ENCODE measurements at regions not wholly inside any gene's neighbourhood (a gene's known extent, or its start where the extent isn't known, plus 50 kb on each side); places are given as distances from the start of the nearest gene placed in this dataset.

DNA sequence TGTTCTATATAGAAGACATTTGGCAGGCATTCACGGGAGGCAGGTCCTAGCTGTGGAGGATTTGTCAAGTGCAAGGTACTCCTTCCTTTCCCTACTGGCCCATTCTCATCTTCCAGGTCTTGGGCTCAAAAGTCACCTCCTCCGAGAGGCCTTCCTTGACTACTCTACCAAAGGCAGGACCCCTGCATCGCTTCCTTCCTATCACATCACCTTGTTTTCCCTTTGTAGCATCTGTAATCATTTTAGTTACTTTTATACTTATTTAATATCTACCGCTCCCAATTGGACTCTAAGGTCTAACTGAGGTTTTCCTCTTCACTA lies 296.8 kb upstream of the KAZN start:
- H3K27me3 ChIP-seq (ENCODE audit: control insufficient read depth, low read length) = no peaks in the 10 kb centered on the region
- H3K4me2 ChIP-seq (ENCODE audit: low read length) = no peak overlapping the region
- no peaks in the 10 kb centered on the region for H3K36me3 ChIP-seq (ENCODE audit: control insufficient read depth, low read length)
- no peak overlapping the region for H3K27ac ChIP-seq (ENCODE audit: low read depth, low read length)
- no peaks in the 10 kb centered on the region for H3K9me2 ChIP-seq (replicated peaks; ENCODE audit: control insufficient read depth, low read length)
- no peaks in the 10 kb centered on the region for H3F3A ChIP-seq (ENCODE audit: control insufficient read depth, insufficient read depth)
- no peak for TF ChIP-seq EZH2phosphoT487 (IDR thresholded peaks at IDR 0.05; ENCODE audit: borderline replicate concordance, low read length)
- TF ChIP-seq, protein P1, sequence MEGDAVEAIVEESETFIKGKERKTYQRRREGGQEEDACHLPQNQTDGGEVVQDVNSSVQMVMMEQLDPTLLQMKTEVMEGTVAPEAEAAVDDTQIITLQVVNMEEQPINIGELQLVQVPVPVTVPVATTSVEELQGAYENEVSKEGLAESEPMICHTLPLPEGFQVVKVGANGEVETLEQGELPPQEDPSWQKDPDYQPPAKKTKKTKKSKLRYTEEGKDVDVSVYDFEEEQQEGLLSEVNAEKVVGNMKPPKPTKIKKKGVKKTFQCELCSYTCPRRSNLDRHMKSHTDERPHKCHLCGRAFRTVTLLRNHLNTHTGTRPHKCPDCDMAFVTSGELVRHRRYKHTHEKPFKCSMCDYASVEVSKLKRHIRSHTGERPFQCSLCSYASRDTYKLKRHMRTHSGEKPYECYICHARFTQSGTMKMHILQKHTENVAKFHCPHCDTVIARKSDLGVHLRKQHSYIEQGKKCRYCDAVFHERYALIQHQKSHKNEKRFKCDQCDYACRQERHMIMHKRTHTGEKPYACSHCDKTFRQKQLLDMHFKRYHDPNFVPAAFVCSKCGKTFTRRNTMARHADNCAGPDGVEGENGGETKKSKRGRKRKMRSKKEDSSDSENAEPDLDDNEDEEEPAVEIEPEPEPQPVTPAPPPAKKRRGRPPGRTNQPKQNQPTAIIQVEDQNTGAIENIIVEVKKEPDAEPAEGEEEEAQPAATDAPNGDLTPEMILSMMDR (IDR thresholded peaks at IDR 0.05; ENCODE audit: low read depth, low read length, poor library complexity, severe bottlenecking) = no peak
- H3K4me3 ChIP-seq (ENCODE audit: low read length) = no peak overlapping the region
- no peaks in the 10 kb centered on the region for H3K4me1 ChIP-seq (ENCODE audit: control insufficient read depth, low read length)
- H4K20me1 ChIP-seq (ENCODE audit: control insufficient read depth, insufficient read depth, low read depth, low read length) = no peaks in the 10 kb centered on the region
- no peaks in the 10 kb centered on the region for H3K9me3 ChIP-seq (ENCODE audit: control insufficient read depth, insufficient read depth, low read length)
- H3K79me2 ChIP-seq (ENCODE audit: control insufficient read depth, low read length) = no peaks in the 10 kb centered on the region

DNA sequence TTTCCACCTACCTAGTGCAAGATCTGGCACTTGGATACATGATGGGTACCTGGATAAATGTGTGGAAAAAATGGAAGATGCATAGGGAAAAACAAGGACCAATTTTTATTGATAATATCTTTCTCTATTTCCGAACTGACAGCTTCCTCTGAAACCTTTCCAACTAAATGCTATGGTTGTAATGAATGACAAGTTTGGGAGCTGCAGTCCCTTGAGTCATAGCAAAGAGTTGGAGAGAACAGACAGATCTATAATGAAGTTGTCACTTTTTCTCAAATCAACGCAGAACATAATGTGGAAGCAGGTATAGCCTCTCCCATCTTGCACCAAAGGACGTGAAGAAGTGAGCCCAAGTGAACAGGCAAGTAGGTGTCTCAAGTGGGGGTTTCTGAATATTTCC lies 296.5 kb upstream of the KAZN start:
- Histone ChIP-seq H3K9me3 (ENCODE audit: control insufficient read depth, insufficient read depth, low read length) (no peaks in the 10 kb centered on the region), H3F3A (ENCODE audit: control insufficient read depth, insufficient read depth) (no peaks in the 10 kb centered on the region), H3K27me3 (ENCODE audit: control insufficient read depth, low read length) (no peaks in the 10 kb centered on the region), H3K27ac (ENCODE audit: low read depth, low read length) (no peak overlapping the region), H3K9me2 (replicated peaks; ENCODE audit: control insufficient read depth, low read length) (no peaks in the 10 kb centered on the region), H4K20me1 (ENCODE audit: control insufficient read depth, insufficient read depth, low read depth, low read length) (no peaks in the 10 kb centered on the region), H3K36me3 (ENCODE audit: control insufficient read depth, low read length) (no peaks in the 10 kb centered on the region), H3K4me1 (ENCODE audit: control insufficient read depth, low read length) (no peaks in the 10 kb centered on the region), H3K79me2 (ENCODE audit: control insufficient read depth, low read length) (no peaks in the 10 kb centered on the region), H3K4me3 (ENCODE audit: low read length) (no peak overlapping the region), H3K4me2 (ENCODE audit: low read length) (no peak overlapping the region)
- no peak for TF ChIP-seq EZH2phosphoT487 (IDR thresholded peaks at IDR 0.05; ENCODE audit: borderline replicate concordance, low read length)
- TF ChIP-seq, protein P1 (IDR thresholded peaks at IDR 0.05; ENCODE audit: low read depth, low read length, poor library complexity, severe bottlenecking) = no peak

DNA sequence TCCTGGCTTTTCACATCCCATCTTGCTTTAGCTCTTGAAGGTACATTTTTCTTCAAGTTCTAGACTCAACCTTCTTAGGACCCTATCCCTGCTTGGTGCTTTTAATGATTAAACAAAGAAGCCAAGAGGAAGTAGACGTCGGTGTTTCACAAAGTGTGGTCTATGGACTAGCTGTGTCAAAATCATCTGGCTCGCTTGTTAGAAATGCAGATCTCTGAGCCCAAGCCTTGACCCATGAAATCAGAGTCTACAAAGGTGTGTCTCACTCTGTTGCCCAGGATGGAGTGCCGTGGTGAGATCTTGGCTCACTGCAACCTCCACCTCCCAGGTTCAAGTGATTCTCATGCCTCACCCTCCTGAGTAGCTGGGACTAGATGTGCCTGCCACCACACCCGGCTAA lies 295.5 kb upstream of the KAZN start:
- Histone ChIP-seq H3K79me2 (ENCODE audit: control insufficient read depth, low read length) (no peaks in the 10 kb centered on the region), H3K9me3 (ENCODE audit: control insufficient read depth, insufficient read depth, low read length) (no peaks in the 10 kb centered on the region), H3F3A (ENCODE audit: control insufficient read depth, insufficient read depth) (no peaks in the 10 kb centered on the region), H3K9me2 (replicated peaks; ENCODE audit: control insufficient read depth, low read length) (no peaks in the 10 kb centered on the region), H4K20me1 (ENCODE audit: control insufficient read depth, insufficient read depth, low read depth, low read length) (no peaks in the 10 kb centered on the region), H3K27me3 (ENCODE audit: control insufficient read depth, low read length) (no peaks in the 10 kb centered on the region), H3K27ac (ENCODE audit: low read depth, low read length) (no peak overlapping the region), H3K36me3 (ENCODE audit: control insufficient read depth, low read length) (no peaks in the 10 kb centered on the region), H3K4me3 (ENCODE audit: low read length) (no peak overlapping the region), H3K4me1 (ENCODE audit: control insufficient read depth, low read length) (no peaks in the 10 kb centered on the region), H3K4me2 (ENCODE audit: low read length) (no peak overlapping the region)
- TF ChIP-seq, protein P1 (IDR thresholded peaks at IDR 0.05; ENCODE audit: low read depth, low read length, poor library complexity, severe bottlenecking) = no peak
- TF ChIP-seq EZH2phosphoT487 (IDR thresholded peaks at IDR 0.05; ENCODE audit: borderline replicate concordance, low read length) = no peak

DNA sequence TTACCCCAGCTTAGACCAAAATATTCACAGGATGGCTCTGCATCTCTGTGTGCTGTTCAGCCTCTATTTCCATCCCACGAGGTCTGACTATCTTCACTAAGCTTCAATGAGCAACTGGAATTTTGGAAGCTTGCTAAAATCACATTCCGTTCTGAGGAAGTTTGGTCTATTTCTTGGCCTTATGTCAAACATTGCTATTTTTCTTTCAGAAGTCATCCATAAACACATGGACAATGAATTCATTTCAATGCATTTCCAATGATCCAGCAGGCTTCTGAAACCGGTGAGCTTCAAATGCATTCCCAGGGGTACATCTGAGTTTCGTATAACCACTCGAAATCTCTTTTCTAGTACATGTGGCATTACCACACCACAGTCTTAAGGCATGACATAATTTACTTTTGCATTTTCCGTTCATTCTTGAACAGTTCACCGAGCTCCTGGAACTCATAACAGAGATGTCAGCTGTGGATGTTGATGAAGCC lies 294.1 kb upstream of the KAZN start:
- Histone ChIP-seq H3K4me1 (ENCODE audit: control insufficient read depth, low read length) (no peaks in the 10 kb centered on the region), H4K20me1 (ENCODE audit: control insufficient read depth, insufficient read depth, low read depth, low read length) (no peaks in the 10 kb centered on the region), H3K4me2 (ENCODE audit: low read length) (no peak overlapping the region), H3K4me3 (ENCODE audit: low read length) (no peak overlapping the region), H3K79me2 (ENCODE audit: control insufficient read depth, low read length) (no peaks in the 10 kb centered on the region), H3K9me2 (replicated peaks; ENCODE audit: control insufficient read depth, low read length) (no peaks in the 10 kb centered on the region), H3K9me3 (ENCODE audit: control insufficient read depth, insufficient read depth, low read length) (no peaks in the 10 kb centered on the region), H3K36me3 (ENCODE audit: control insufficient read depth, low read length) (no peaks in the 10 kb centered on the region), H3K27me3 (ENCODE audit: control insufficient read depth, low read length) (no peaks in the 10 kb centered on the region), H3F3A (ENCODE audit: control insufficient read depth, insufficient read depth) (no peaks in the 10 kb centered on the region), H3K27ac (ENCODE audit: low read depth, low read length) (no peak overlapping the region)
- no peak for TF ChIP-seq EZH2phosphoT487 (IDR thresholded peaks at IDR 0.05; ENCODE audit: borderline replicate concordance, low read length)
- TF ChIP-seq, protein P1 (IDR thresholded peaks at IDR 0.05; ENCODE audit: low read depth, low read length, poor library complexity, severe bottlenecking) = no peak

All from DOHH2 (cell line).